ENCODE measurements at regions not wholly inside any gene's neighbourhood (a gene's known extent, or its start where the extent isn't known, plus 50 kb on each side); places are given as distances from the start of the nearest gene placed in this dataset.

GRCh38 chrX:100479329-100479728, 69.3 kb upstream of the PCDH19 start:
- DNase-seq = no peak
- Mint-ChIP-seq H3K9me3 (ENCODE audit: unreplicated experiment) (no peaks in the 10 kb centered on the region), H3K4me3 (ENCODE audit: unreplicated experiment) (no peak overlapping the region), H3K27me3 (ENCODE audit: unreplicated experiment) (peaks cover 1% of the 10 kb centered on the region), H3K4me1 (ENCODE audit: low read depth, unreplicated experiment) (peaks cover 11% of the 10 kb centered on the region), H3K36me3 (ENCODE audit: unreplicated experiment) (no peaks in the 10 kb centered on the region), H3K27ac (ENCODE audit: unreplicated experiment) (no peak overlapping the region)
- TF ChIP-seq CTCF (IDR thresholded peaks at IDR 0.05; ENCODE audit: partially characterized antibody, unreplicated experiment) = no peak

GRCh38 chrX:100478714-100479306, 68.7 kb upstream of the PCDH19 start:
- no peak overlapping the region for H3K27ac Mint-ChIP-seq (ENCODE audit: unreplicated experiment)
- H3K4me3 Mint-ChIP-seq (ENCODE audit: unreplicated experiment) = no peak overlapping the region
- peaks cover 1% of the 10 kb centered on the region for H3K27me3 Mint-ChIP-seq (ENCODE audit: unreplicated experiment)
- no peaks in the 10 kb centered on the region for H3K36me3 Mint-ChIP-seq (ENCODE audit: unreplicated experiment)
- H3K4me1 Mint-ChIP-seq (ENCODE audit: low read depth, unreplicated experiment) = peaks cover 11% of the 10 kb centered on the region
- TF ChIP-seq CTCF (IDR thresholded peaks at IDR 0.05; ENCODE audit: partially characterized antibody, unreplicated experiment) = no peak
- no peaks in the 10 kb centered on the region for H3K9me3 Mint-ChIP-seq (ENCODE audit: unreplicated experiment)
- DNase-seq = no peak

GRCh38 chrX:100477958-100478357, 67.9 kb upstream of the PCDH19 start:
- TF ChIP-seq CTCF (IDR thresholded peaks at IDR 0.05; ENCODE audit: partially characterized antibody, unreplicated experiment) = no peak
- no peak overlapping the region for H3K27ac Mint-ChIP-seq (ENCODE audit: unreplicated experiment)
- no peak overlapping the region for H3K4me3 Mint-ChIP-seq (ENCODE audit: unreplicated experiment)
- H3K4me1 Mint-ChIP-seq (ENCODE audit: low read depth, unreplicated experiment) = peaks cover 11% of the 10 kb centered on the region
- H3K36me3 Mint-ChIP-seq (ENCODE audit: unreplicated experiment) = no peaks in the 10 kb centered on the region
- H3K9me3 Mint-ChIP-seq (ENCODE audit: unreplicated experiment) = no peaks in the 10 kb centered on the region
- peaks cover 1% of the 10 kb centered on the region for H3K27me3 Mint-ChIP-seq (ENCODE audit: unreplicated experiment)
- no peak for DNase-seq

GRCh38 chrX:100477467-100477866, 67.4 kb upstream of the PCDH19 start:
- no peaks in the 10 kb centered on the region for H3K36me3 Mint-ChIP-seq (ENCODE audit: unreplicated experiment)
- no peak overlapping the region for H3K4me3 Mint-ChIP-seq (ENCODE audit: unreplicated experiment)
- no peaks in the 10 kb centered on the region for H3K9me3 Mint-ChIP-seq (ENCODE audit: unreplicated experiment)
- no peak for TF ChIP-seq CTCF (IDR thresholded peaks at IDR 0.05; ENCODE audit: partially characterized antibody, unreplicated experiment)
- no peak for DNase-seq
- H3K4me1 Mint-ChIP-seq (ENCODE audit: low read depth, unreplicated experiment) = peaks cover 11% of the 10 kb centered on the region
- H3K27ac Mint-ChIP-seq (ENCODE audit: unreplicated experiment) = no peak overlapping the region
- H3K27me3 Mint-ChIP-seq (ENCODE audit: unreplicated experiment) = peaks cover 1% of the 10 kb centered on the region
